Stimulated activated CD4-positive, alpha-beta T cell treated with anti-CD3 and anti-CD28 coated beads, Interleukin-15, amount 100 ng/mL, for 24 hours (primary cell): ENCODE measurements at regions not wholly inside any gene's neighbourhood (a gene's known extent, or its start where the extent isn't known, plus 50 kb on each side); places are given as distances from the start of the nearest gene placed in this dataset.
"Not testable (repeated sequence)": the region's sequence is repeated elsewhere in the genome, so short reads cannot be mapped to it uniquely, and the experiment has no call there.

Experiments used
- DNase-seq: peaks from one replicate; pipeline ENCODE4 v3.0.0-alpha.2; 2020

DNA sequence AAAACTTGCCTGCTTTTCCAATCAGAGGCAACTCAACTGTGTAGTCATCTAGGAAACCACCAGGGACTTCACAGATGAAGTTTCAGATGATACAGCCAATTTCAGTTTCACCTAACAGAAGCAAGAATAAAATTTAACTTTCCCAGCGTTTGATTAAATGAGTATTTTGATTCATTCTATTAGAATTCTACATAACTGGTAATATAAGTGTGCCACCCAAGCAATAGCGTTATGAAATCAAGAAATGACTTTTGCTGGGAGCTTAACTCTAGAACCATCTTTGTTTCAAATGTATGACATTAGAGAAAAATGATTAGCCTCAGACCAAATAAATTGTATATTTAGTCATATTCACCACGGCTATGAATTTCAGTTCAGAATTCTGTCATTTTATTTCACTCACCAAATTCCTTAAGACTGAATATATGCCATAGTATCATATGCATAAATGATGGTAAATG lies 239.3 kb downstream of the NRIP1 start:
- no peak for DNase-seq

DNA sequence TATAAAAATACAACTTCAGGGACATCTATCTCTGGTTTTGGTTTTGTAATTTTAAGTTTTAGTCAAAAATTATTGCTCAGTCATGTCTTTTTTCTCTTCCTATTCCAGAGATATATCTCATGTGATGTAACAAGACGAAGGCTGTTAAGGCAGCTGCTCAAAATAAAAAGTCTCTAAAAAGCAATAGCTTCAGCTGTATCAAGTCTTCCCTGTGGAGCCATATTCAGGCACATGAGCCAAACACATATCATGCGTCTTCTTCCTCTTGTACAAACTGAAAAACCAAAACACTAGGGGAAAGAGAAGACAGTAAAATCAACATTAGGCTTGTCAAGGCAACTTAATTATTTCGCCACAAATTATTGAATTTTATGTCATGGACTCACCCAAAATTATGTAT lies 240.7 kb downstream of the NRIP1 start:
- DNase-seq, result no peak

- DNase-seq, result no peak
Observed at GRCh38 chr21:14817311-14817710, 247.5 kb downstream of the NRIP1 start.

DNA sequence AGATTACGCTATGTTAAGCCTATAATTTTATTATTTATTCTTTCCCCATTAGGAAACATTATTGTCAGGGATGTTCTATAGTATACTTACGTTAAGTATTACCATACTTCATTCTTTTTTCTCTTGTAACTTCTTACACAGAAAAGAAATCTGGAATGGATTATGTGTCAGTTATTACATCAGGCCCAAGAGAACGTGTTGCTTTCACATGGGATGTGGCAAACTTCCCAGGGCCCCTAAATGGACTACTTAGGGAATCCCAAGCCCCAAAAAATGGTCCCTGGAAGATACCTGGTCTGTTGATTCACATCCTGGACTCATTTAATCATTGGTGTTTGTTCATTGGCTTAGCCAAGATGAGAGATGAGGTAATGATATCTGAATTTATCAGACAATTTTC lies 249.8 kb downstream of the NRIP1 start:
- no peak for DNase-seq

- no peak for DNase-seq
Observed at GRCh38 chr21:14814282-14814681, 250.5 kb downstream of the NRIP1 start.

- not testable (repeated sequence) for DNase-seq
Observed at GRCh38 chr21:14804170-14804569, 258.1 kb upstream of the SAMSN1 start.

- DNase-seq, result no peak
Observed at GRCh38 chr21:14797543-14797942, 251.4 kb upstream of the SAMSN1 start.

GRCh38 chr21:14787312-14787711 lies 241.2 kb upstream of the SAMSN1 start:
- DNase-seq, result no peak

- no peak for DNase-seq
Observed at GRCh38 chr21:14785679-14786078, 239.6 kb upstream of the SAMSN1 start.

- peak; percentile 74 for DNase-seq
Observed at GRCh38 chr21:14773777-14774345, 227.7 kb upstream of the SAMSN1 start.

DNA sequence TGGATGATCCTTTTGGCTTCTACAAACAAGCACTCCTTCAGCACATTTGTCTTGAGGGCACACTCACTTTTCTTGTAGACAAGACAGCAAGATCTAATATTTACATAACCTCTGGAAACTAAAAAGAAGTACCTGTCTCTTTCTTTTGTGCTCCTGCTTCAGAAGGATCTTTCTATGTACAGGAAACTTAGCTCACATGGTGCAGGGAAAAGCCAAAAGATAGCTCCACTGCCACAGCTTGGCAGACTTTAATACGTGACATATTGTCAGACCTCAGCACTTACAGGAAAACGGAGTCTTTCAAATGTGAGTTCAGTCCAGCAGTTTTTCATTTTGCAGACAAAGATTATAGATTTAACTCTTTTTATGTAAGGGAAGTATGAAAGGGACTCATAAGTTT lies 225.5 kb upstream of the SAMSN1 start:
- DNase-seq, result no peak

DNA sequence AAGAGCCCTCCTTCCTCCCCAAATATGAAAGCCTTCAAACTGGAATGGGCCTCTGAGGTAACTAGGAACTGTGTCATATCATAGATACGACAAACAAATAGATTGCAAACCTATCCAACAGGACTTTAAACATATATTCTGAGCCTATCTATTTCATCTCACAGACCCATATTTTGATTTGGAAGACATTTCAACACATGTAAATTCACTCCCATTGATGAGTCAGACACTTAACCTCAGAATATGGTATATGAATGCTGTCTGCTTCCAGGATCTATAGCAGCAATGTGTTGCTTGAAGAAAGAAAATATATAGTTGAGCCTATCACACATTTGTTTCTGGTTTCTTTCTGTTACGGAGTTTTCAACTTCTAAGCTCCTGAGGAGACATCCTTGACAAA lies 221.9 kb upstream of the SAMSN1 start:
- DNase-seq, result no peak

GRCh38 chr21:14767192-14767852 lies 221.2 kb upstream of the SAMSN1 start:
- no peak for DNase-seq

DNA sequence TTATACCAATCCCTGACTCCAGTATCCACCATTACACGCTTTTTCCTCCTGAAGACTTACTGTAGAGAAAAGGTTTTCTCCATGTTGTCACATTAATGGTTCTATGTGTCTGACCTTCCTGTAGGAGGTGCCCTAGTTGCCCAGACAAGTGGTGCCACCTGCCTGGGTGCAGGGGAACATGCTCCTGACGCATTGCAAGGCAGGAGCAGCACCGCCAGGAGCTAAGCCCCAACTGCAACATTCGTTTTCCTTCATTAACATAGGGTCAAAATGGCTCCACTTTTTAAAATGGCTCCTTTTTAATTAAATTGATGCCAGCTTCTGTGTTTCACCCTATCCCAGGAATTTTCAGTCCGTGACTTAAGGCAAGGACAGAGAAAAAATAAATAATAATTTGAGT lies 220.1 kb upstream of the SAMSN1 start:
- DNase-seq, result no peak

DNA sequence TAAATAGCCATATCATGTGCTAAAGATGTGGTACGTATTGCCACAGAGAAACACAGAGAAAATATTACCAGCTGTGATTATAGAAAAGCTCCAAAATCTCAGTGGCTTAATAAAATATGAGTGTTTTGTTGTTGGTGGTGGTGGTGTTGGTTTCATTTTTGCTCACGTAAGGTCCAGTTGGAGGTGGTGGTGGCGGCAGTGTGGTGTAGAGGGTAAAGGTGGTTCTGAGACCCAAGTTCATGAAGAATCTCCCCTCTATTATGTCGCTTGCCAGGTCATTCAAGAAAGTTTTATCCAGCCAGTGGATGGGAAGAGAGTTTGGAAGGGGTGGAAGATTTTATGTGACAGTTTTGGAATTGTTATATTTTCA lies 217.6 kb upstream of the SAMSN1 start:
- no peak for DNase-seq

DNA sequence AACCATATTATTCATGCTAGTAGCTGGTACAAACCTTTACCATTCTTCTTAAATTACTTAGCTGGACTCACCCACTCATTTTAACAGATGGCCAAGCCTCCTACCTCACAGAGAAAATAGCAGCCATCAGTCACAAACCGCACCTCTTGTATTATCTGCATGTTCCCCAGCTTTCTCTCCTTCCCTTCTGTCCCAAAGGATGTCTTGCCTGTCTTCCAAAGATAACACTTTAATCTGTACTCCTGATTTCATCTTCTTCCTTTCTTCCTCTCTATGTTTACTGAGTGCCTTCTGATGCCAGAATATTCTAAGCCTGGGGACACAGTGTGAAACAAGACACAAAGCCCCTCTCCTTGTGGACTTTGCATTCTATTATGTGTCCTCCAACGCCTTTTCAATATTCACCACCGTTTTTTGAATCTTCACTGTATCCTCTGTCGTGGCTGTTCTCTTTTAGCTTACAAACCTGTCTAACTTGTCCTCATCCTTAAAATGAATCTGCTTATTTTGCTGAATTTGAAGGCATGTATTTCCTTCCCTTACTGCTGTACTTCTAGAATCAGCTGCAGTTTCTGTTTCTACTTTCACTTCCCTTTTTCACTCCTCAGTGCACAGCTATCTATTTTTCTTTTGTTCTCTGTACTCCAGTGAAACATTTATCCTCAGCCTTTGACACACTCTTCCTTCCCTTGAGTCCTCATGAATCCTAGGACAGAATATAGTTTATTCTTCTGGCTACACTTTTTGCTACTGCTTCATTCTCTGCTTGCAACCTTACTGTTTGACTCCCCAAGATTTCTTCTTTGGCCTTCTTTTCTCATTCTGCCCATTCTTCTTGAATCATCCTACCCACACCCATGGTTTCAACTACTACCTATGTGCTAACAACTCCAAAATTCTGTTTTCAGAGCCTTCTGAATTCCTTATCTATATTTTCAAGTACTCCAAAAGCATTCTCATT lies 216.9 kb upstream of the SAMSN1 start:
- no peak for DNase-seq

GRCh38 chr21:14762327-14762726 lies 216.2 kb upstream of the SAMSN1 start:
- no peak for DNase-seq

DNA sequence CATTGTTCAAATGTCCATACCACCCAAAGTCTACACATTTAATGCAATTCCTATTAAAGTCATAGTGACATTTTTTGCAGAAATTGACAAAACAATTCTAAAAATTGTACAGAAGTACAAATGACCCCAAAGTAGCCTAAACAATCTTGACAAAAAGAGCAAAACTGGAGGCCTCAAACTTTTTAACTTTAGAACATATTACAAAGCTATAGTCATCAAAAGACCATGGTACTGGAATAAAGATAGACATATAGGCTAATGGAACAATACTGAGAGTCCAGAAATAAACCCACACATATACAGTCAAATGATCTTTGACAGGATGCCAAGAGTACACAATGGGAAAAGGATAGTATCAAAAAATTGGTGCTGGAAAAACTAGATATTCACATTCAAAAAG lies 213.2 kb upstream of the SAMSN1 start:
- no peak for DNase-seq

DNA sequence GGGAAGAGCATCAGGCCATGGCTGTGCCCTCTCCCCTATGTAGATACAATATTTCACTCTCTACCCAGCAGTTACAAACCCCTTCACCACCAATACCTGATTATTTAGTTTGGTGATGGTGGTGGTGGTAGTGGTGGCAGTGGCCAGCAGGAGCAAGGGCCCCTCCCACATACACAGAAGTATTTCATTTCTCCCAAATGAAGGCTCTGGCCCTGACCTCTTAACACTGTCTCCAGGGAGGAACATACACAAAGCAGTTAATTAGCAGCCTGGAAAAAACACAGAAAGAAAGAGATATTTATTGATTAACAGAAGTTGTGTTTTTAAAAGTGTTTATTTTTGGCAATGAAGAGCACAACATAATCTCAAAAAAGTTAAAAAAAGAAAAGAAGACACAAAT lies 212.7 kb upstream of the SAMSN1 start:
- no peak for DNase-seq

DNA sequence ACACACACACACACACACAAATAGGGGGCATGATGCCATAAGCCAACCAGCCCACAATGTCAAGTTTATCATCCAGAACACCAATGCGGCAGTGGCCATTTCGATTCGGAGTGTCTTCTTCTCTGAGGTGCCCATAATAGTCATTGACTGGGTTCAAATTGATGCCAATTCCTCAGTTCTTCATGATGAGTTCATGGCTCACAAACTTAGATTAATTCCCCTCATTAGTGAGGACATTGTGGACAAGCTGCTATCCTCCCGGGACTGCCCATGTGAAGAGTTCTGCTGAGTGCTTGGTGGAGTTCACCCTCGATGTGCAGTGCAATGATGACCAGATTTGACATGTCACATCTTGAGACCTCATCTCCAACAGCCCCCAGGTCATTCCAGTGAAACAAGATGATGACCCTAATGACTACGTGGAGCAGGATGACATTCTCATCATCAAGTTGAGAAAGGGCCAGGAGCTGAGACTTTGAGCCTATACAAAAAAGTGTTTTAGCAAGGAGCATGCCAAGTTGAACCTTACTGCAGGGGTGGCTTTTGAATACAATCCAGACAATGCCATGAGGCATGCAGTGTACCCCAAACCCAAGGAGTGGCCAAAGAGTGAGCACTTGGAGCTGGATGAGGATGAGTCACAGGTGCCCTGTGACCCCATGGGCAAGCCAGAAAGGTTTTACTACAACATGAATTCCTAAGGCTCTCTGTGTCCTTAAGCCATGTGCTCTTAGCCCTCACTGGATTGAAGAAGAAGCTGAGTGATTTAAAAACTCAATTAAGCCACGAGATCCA lies 211.6 kb upstream of the SAMSN1 start:
- no peak for DNase-seq

- DNase-seq, result no peak
Observed at GRCh38 chr21:14755086-14755485, 209.0 kb upstream of the SAMSN1 start.

DNA sequence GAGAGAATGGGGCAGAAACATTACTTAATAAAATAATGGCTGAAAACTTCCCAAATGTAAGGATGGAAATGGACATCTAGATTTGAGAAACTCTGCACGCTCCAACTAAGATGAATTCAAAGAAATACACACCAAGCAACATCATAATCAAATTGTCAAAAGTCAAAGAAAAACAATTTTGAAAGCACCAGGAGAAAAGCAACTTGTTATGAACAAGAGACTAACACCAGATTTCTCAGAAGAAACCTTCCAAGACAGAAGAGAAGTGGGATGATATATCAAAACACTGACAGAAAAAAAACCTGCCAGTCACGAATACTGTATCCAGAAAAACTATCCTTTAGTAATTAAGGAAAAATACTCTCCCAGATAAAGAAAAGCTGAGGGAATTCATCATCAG lies 208.6 kb upstream of the SAMSN1 start:
- DNase-seq, result no peak

DNA sequence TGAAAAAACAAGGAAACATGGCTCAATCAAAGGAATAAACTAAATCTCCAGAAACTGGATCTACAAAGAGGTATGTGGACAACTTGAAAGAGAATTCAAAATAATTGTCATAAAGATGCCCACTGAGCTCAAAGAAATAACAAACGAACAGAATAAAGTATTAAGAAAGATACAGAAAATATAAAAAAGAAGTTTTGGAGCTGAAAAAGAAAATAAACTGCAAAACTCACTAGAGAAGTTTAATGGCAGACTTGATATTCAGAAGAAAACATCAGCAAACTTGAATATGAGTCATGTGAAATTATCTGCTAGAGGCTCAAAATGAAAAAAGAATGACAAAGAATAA lies 208.1 kb upstream of the SAMSN1 start:
- DNase-seq, result no peak
